Activated CD8-positive, alpha-beta memory T cell treated with anti-CD3 and anti-CD28 coated beads, Interleukin-2, amount 50 U/mL, for 1 hour (primary cell): ENCODE measurements at regions not wholly inside any gene's neighbourhood (a gene's known extent, or its start where the extent isn't known, plus 50 kb on each side); places are given as distances from the start of the nearest gene placed in this dataset.

Source experiments
- DNase-seq: peaks from one replicate; pipeline ENCODE4 v3.0.0-alpha.2; 2020; ENCODE audit errors: extremely low read depth

- DNase-seq = no peak
Measured at GRCh38 chr21:35268261-35268660, 219.2 kb upstream of the RUNX1 start.

- DNase-seq = no peak
Measured at GRCh38 chr21:35266546-35266945, 217.4 kb upstream of the RUNX1 start.

GRCh38 chr21:35265170-35265877, 216.2 kb upstream of the RUNX1 start:
- DNase-seq = no peak

- DNase-seq = no peak
Measured at GRCh38 chr21:35259457-35259856, 210.4 kb upstream of the RUNX1 start.

GRCh38 chr21:35258521-35258920, 209.4 kb upstream of the RUNX1 start:
- DNase-seq = no peak

- no peak for DNase-seq
Measured at GRCh38 chr21:35257413-35257812, 208.3 kb upstream of the RUNX1 start.

GRCh38 chr21:35256468-35256988, 207.4 kb upstream of the RUNX1 start:
- DNase-seq = no peak

GRCh38 chr21:35254765-35255138, 205.7 kb upstream of the RUNX1 start:
- no peak for DNase-seq

GRCh38 chr21:35254006-35254764, 205.1 kb upstream of the RUNX1 start:
- DNase-seq = no peak

- DNase-seq = no peak
Measured at GRCh38 chr21:35252831-35253230, 203.7 kb upstream of the RUNX1 start.

- no peak for DNase-seq
Measured at GRCh38 chr21:35249636-35250035, 200.5 kb upstream of the RUNX1 start.

GRCh38 chr21:35245879-35246278, 196.8 kb upstream of the RUNX1 start:
- DNase-seq = no peak

GRCh38 chr21:35244514-35244913, 195.4 kb upstream of the RUNX1 start:
- DNase-seq = no peak

- DNase-seq = no peak
Measured at GRCh38 chr21:35243171-35243570, 194.1 kb upstream of the RUNX1 start.

GRCh38 chr21:35239811-35240219, 190.7 kb upstream of the RUNX1 start:
- DNase-seq = no peak

GRCh38 chr21:35238119-35238518, 189.0 kb upstream of the RUNX1 start:
- DNase-seq = no peak

- DNase-seq = no peak
Measured at GRCh38 chr21:35237287-35237686, 188.2 kb upstream of the RUNX1 start.

- no peak for DNase-seq
Measured at GRCh38 chr21:35236090-35236489, 187.0 kb upstream of the RUNX1 start.

GRCh38 chr21:35234725-35235124, 185.6 kb upstream of the RUNX1 start:
- no peak for DNase-seq

GRCh38 chr21:35233756-35234155, 184.7 kb upstream of the RUNX1 start:
- DNase-seq = no peak

GRCh38 chr21:35232545-35233176, 183.6 kb upstream of the RUNX1 start:
- no peak for DNase-seq

GRCh38 chr21:35231090-35231489, 182.0 kb upstream of the RUNX1 start:
- DNase-seq = no peak

GRCh38 chr21:35229290-35229689, 180.2 kb upstream of the RUNX1 start:
- DNase-seq = no peak
